ENCODE measurements at regions not wholly inside any gene's neighbourhood (a gene's known extent, or its start where the extent isn't known, plus 50 kb on each side); places are given as distances from the start of the nearest gene placed in this dataset.

- 62% methylated on average over 7 of the region's 7 CpGs for WGBS
- no peaks in the 10 kb centered on the region for H3K27me3 ChIP-seq
- H3K9me3 ChIP-seq: no peaks in the 10 kb centered on the region
- no peak overlapping the region for H3K27ac ChIP-seq
- TF ChIP-seq CTCF (IDR thresholded peaks at IDR 0.05) (no peak), POLR2AphosphoS5 (IDR thresholded peaks at IDR 0.05) (no peak), EP300 (IDR thresholded peaks at IDR 0.05) (no peak), POLR2A (IDR thresholded peaks at IDR 0.05) (no peak)
- H3K4me3 ChIP-seq: no peak overlapping the region
- DNase-seq (ENCODE audit: low spot score in 2 of 2): no peak
- H3K36me3 ChIP-seq: no peaks in the 10 kb centered on the region
- H3K4me1 ChIP-seq: peaks cover 38% of the 10 kb centered on the region
Measured at GRCh38 chr1:209403921-209404320, 179.6 kb upstream of the CAMK1G start.

- H3K36me3 ChIP-seq: no peaks in the 10 kb centered on the region
- no peaks in the 10 kb centered on the region for H3K9me3 ChIP-seq
- H3K27ac ChIP-seq: no peak overlapping the region
- no peaks in the 10 kb centered on the region for H3K27me3 ChIP-seq
- DNase-seq (ENCODE audit: low spot score in 2 of 2): no peak
- TF ChIP-seq POLR2AphosphoS5 (IDR thresholded peaks at IDR 0.05) (no peak), POLR2A (IDR thresholded peaks at IDR 0.05) (no peak), CTCF (IDR thresholded peaks at IDR 0.05) (no peak), EP300 (IDR thresholded peaks at IDR 0.05) (no peak)
- 67% methylated on average over 3 of the region's 3 CpGs for WGBS
- H3K4me1 ChIP-seq: peaks cover 32% of the 10 kb centered on the region
- no peak overlapping the region for H3K4me3 ChIP-seq
Measured at GRCh38 chr1:209404577-209404976, 178.9 kb upstream of the CAMK1G start.

DNA sequence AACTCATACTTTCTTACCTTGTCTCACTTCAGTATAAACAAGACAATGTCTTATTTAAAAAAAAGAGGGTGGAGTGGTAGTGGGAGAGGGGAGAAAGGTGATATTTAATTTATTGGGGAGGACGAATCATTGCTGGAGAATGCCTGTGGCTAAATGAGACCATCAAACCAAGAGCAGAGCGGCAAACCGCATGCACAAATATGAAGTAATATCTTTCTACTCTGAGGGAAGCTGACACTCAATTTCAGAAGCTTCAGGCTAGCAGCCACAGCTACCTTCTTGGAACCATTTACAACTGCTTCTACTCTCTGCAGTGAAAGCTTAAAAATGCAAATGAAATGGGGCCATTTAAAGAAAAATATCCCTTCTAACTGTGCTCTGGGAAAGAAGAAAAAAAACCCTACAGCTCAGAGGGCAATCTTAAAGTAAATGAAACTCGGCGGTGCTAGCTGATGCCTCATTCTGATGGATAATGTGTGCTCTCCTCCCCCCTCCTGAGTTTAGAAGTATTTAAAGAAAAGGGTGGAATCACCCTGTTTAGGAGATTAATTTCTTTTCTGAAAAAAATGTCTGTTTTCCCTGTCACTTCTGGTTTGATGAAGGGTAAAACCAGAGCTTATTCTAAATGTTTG, 178.2 kb upstream of the CAMK1G start:
- TF ChIP-seq POLR2AphosphoS5 (IDR thresholded peaks at IDR 0.05) (no peak), POLR2A (IDR thresholded peaks at IDR 0.05) (no peak), EP300 (IDR thresholded peaks at IDR 0.05) (no peak), CTCF (IDR thresholded peaks at IDR 0.05) (no peak)
- Histone ChIP-seq H3K4me3 (no peak overlapping the region), H3K9me3 (no peaks in the 10 kb centered on the region), H3K27me3 (no peaks in the 10 kb centered on the region), H3K36me3 (no peaks in the 10 kb centered on the region), H3K27ac (no peak overlapping the region), H3K4me1 (peaks cover 35% of the 10 kb centered on the region)
- 22% methylated on average over 5 of the region's 5 CpGs for WGBS
- DNase-seq (ENCODE audit: low spot score in 2 of 2): no peak

GRCh38 chr1:209406168-209406567, 177.3 kb upstream of the CAMK1G start:
- Histone ChIP-seq H3K4me3 (no peak overlapping the region), H3K4me1 (peaks cover 44% of the 10 kb centered on the region), H3K27ac (no peak overlapping the region), H3K9me3 (no peaks in the 10 kb centered on the region), H3K27me3 (no peaks in the 10 kb centered on the region), H3K36me3 (no peaks in the 10 kb centered on the region)
- no peak for DNase-seq (ENCODE audit: low spot score in 2 of 2)
- TF ChIP-seq EP300 (IDR thresholded peaks at IDR 0.05) (no peak), POLR2AphosphoS5 (IDR thresholded peaks at IDR 0.05) (no peak), CTCF (IDR thresholded peaks at IDR 0.05) (no peak), POLR2A (IDR thresholded peaks at IDR 0.05) (no peak)
- 47% methylated on average over 3 of the region's 3 CpGs for WGBS

DNA sequence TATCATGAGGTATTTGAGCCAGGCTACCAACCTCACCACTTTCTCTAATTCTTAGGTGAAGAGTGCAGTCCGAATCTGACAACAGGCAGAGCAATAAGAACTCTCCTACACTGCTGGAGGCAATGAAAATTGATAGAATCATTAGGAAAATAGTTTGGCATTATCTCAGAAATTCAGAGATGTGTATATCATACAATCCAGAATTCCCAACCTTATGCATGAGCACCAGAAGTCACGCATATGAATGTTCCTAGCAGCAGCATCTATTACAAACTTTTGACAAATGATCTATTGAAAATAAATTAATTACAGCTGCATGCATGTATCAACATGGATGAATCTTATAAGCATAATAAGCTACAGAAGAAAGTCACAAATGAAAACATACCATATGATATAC, 176.9 kb upstream of the CAMK1G start:
- Histone ChIP-seq H3K4me3 (no peak overlapping the region), H3K9me3 (no peaks in the 10 kb centered on the region), H3K36me3 (no peaks in the 10 kb centered on the region), H3K4me1 (peaks cover 48% of the 10 kb centered on the region), H3K27me3 (no peaks in the 10 kb centered on the region), H3K27ac (no peak overlapping the region)
- 49% methylated on average over 2 of the region's 2 CpGs for WGBS
- no peak for DNase-seq (ENCODE audit: low spot score in 2 of 2)
- TF ChIP-seq CTCF (IDR thresholded peaks at IDR 0.05) (no peak), EP300 (IDR thresholded peaks at IDR 0.05) (no peak), POLR2AphosphoS5 (IDR thresholded peaks at IDR 0.05) (no peak), POLR2A (IDR thresholded peaks at IDR 0.05) (no peak)
